MCF 10A (cell line): ENCODE measurements at regions not wholly inside any gene's neighbourhood (a gene's known extent, or its start where the extent isn't known, plus 50 kb on each side); places are given as distances from the start of the nearest gene placed in this dataset.

Experiments used
- BruUV-seq: library from RNA; stranded (reverse); fragments of 400-500 nt; replicated peaks from 2 replicates; lab custom pipeline; 2021; lab: Mats Ljungman, UMichigan
- CTCF ChIA-PET: fragments of 300-600 bp; sonication (Branson Sonifier 250); formaldehyde crosslinking; extraction: SDS; loops from one replicate; lab custom pipeline; 2021; ENCODE audit warnings: antibody characterized with exemption, inconsistent platforms; lab: Yijun Ruan, JAX
- POLR2A ChIA-PET: fragments of 300-600, 350-650 bp; sonication (Branson Sonifier 250); formaldehyde crosslinking; extraction: SDS; loops from one replicate; lab custom pipeline; 2020; ENCODE audit warnings: antibody characterized with exemption, inconsistent platforms; lab: Yijun Ruan, JAX
- DNase-seq: peaks from one replicate; pipeline ENCODE4 v3.0.0-alpha.2; 2018; ENCODE audit not compliant: unreplicated experiment
- H3K27ac Mint-ChIP-seq: one replicate; pipeline ENCODE4 v1.8.0; 2022; ENCODE audit warnings: mild to moderate bottlenecking, low read depth, mixed read lengths; ENCODE audit not compliant: unreplicated experiment
- H3K27me3 Mint-ChIP-seq: one replicate; pipeline ENCODE4 v1.8.0; 2022; ENCODE audit warnings: mixed read lengths; ENCODE audit not compliant: insufficient read depth, unreplicated experiment
- H3K36me3 Mint-ChIP-seq: one replicate; pipeline ENCODE4 v1.8.0; 2022; ENCODE audit warnings: mild to moderate bottlenecking, moderate library complexity, mixed read lengths; ENCODE audit not compliant: insufficient read depth, unreplicated experiment
- H3K4me1 Mint-ChIP-seq: one replicate; pipeline ENCODE4 v1.8.0; 2022; ENCODE audit warnings: mixed read lengths; ENCODE audit not compliant: insufficient read depth, unreplicated experiment
- H3K4me3 Mint-ChIP-seq: one replicate; pipeline ENCODE4 v1.8.0; 2022; ENCODE audit warnings: mild to moderate bottlenecking, moderate library complexity, mixed read lengths; ENCODE audit not compliant: unreplicated experiment
- H3K9me3 Mint-ChIP-seq: one replicate; pipeline ENCODE4 v1.8.0; 2022; ENCODE audit warnings: mixed read lengths; ENCODE audit not compliant: unreplicated experiment
- CTCF ChIP-seq: fragments of 200-600 bp; IDR thresholded peaks from one replicate; pipeline ENCODE4 v1.8.0; 2022; ENCODE audit warnings: antibody characterized with exemption, mild to moderate bottlenecking; ENCODE audit not compliant: unreplicated experiment
- intact Hi-C: fragments of 100-400 bp; cut with micrococcal nuclease; formaldehyde crosslinking; loops from 2 replicates; pipeline ENCODE4 v1.14.1; 2022

GRCh38 chr6:151154418-151154817, 85.3 kb upstream of the AKAP12 start:
- peak; percentile 22 for DNase-seq
- intact Hi-C loops: no loop called here
- Mint-ChIP-seq H3K27ac (no peak overlapping the region), H3K4me3 (no peak overlapping the region), H3K27me3 (peaks cover 24% of the 10 kb centered on the region), H3K36me3 (peaks cover 4% of the 10 kb centered on the region), H3K4me1 (no peaks in the 10 kb centered on the region), H3K9me3 (no peaks in the 10 kb centered on the region)
- no peak for TF ChIP-seq CTCF
- ChIA-PET POLR2A (no interaction called here), CTCF (interaction anchor here (0.7 kb wide), 1 partner anchor 55 kb away, joined by 4 read pairs; no protein-coding TSS in a partner anchor)
- no TSS peak for BruUV-seq

- TF ChIP-seq CTCF: no peak
- Mint-ChIP-seq H3K36me3 (no peaks in the 10 kb centered on the region), H3K4me1 (no peaks in the 10 kb centered on the region), H3K27me3 (peaks cover 24% of the 10 kb centered on the region), H3K4me3 (no peak overlapping the region), H3K27ac (no peak overlapping the region), H3K9me3 (no peaks in the 10 kb centered on the region)
- CTCF ChIA-PET: no interaction called here
- POLR2A ChIA-PET: no interaction called here
- intact Hi-C loops: no loop called here
- DNase-seq: no peak
- BruUV-seq: no TSS peak
Observed at GRCh38 chr6:151155095-151155494, 84.7 kb upstream of the AKAP12 start.

DNA sequence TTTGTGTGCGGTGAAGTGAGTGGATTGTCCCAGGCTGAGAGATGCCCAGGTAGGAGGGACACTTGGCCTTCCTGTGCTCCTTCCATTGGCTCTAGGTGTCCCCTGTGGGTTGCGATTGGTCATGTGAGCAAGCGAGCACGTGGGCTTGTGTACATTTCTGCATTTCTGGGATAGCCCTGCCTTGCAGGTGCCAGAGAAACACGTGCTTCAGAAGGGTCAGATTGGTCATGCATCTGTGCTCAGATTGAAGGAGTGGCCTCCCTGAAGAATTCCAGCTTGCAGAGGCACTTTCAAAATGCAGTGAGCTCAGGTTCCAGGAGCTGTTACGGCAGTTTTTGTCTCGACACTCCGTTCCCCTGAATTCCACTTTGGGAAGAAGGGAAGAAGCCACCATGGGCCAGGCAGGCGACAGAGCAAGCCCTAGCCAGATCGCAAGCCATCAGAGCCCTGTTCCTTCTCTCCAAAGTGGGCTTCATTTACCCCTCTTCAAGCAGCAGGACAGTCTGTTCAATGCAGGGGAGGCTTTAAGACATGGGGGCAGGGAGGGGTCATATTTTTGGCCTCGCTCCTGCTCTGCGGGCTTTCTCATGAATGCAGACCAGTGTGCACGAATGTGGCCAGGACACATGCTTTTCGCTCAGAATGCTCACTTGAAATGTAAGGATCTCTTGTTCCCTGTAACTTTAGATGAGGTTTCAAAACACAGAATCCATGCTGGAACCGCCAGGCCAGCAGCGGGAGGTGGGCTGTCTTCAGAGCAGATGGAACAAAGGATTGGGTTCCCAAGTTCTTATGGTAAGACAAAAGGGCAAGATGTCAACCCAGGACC, 78.6 kb upstream of the AKAP12 start:
- CTCF ChIA-PET: interaction anchor here (0.6 kb wide), 1 partner anchor 174 kb away, joined by 3 read pairs; no protein-coding TSS in a partner anchor
- intact Hi-C loops: no loop called here
- Mint-ChIP-seq H3K4me3 (no peak overlapping the region), H3K9me3 (no peaks in the 10 kb centered on the region), H3K27ac (no peak overlapping the region), H3K27me3 (peaks cover 20% of the 10 kb centered on the region), H3K36me3 (no peaks in the 10 kb centered on the region), H3K4me1 (no peaks in the 10 kb centered on the region)
- TF ChIP-seq CTCF: no peak
- POLR2A ChIA-PET: no interaction called here
- BruUV-seq: no TSS peak
- no peak for DNase-seq

- no peak for DNase-seq
- Mint-ChIP-seq H3K27me3 (peaks cover 20% of the 10 kb centered on the region), H3K27ac (no peak overlapping the region), H3K36me3 (no peaks in the 10 kb centered on the region), H3K4me3 (no peak overlapping the region), H3K4me1 (no peaks in the 10 kb centered on the region), H3K9me3 (no peaks in the 10 kb centered on the region)
- ChIA-PET POLR2A (no interaction called here), CTCF (interaction anchor here (0.6 kb wide), 1 partner anchor 160 kb away, joined by 3 read pairs; no protein-coding TSS in a partner anchor)
- intact Hi-C loops: no loop called here
- TF ChIP-seq CTCF: no peak
- no TSS peak for BruUV-seq
Observed at GRCh38 chr6:151164383-151164782, 75.4 kb upstream of the AKAP12 start.
